GM18511 (cell line): ENCODE measurements at regions not wholly inside any gene's neighbourhood (a gene's known extent, or its start where the extent isn't known, plus 50 kb on each side); places are given as distances from the start of the nearest gene placed in this dataset.

Experiments used
- ATAC-seq: cut with Tn5 transposase; IDR thresholded peaks from one replicate; pipeline ENCODE4 v1.9.1; 2021; ENCODE audit warnings: mild to moderate bottlenecking, moderate library complexity; ENCODE audit not compliant: unreplicated experiment

DNA sequence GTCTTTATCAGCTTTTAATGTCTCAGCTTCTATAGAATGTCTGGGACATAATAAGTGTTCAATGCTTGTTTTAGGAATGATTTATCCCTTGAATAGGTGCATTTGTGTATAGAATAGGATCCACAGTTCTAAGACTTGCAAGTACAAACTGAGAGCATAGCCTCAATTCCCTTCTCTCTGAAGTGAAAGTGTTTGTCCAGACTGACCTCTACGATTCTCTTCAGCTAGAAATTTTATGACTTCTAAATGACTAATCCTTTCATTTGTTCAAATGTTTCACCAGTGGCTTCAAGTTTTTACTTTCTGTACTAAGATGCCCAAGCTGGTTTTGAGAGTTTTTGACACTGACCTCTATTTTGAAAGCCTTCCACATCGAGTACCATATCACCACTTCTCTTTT lies 608.2 kb upstream of the ADGRL4 start:
- ATAC-seq: peak; percentile 74

DNA sequence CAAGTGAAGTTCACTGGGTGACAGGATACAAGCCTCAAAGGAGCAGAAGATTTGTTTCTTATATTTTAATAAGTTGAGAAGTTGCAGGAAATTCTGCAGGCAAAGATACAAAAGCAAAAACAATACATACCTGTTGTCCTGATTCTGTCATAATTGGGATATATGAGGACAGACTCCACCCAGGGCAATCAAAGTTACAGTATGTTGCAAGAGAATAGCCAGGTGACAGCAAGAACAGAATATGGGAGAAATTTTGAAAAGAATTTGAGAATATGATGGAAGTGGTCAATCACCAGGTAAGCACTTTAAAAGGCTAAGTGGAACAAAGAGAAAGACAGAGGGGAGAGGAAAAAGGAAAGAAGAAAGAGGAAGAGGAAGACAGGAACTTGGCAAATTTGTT lies 607.6 kb upstream of the ADGRL4 start:
- ATAC-seq: no peak

DNA sequence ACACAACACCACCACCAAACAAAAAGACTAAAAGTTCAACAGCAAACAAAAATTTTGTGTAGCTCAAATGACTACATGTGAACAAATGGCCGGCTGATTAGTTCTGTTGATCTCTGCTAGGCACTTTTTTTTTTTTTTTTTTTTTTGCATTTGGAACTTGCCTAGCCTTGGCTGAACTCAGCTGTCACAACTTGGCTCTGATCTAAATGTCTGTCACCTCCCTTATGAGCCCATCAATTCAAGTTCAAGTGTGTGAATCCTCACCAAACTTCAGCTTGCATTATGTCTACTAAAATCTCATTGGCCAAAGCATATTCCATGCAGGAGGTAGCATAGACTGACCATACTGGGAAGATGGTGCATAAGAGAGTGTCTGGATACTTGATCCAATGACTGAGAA lies 606.5 kb upstream of the ADGRL4 start:
- no peak for ATAC-seq

DNA sequence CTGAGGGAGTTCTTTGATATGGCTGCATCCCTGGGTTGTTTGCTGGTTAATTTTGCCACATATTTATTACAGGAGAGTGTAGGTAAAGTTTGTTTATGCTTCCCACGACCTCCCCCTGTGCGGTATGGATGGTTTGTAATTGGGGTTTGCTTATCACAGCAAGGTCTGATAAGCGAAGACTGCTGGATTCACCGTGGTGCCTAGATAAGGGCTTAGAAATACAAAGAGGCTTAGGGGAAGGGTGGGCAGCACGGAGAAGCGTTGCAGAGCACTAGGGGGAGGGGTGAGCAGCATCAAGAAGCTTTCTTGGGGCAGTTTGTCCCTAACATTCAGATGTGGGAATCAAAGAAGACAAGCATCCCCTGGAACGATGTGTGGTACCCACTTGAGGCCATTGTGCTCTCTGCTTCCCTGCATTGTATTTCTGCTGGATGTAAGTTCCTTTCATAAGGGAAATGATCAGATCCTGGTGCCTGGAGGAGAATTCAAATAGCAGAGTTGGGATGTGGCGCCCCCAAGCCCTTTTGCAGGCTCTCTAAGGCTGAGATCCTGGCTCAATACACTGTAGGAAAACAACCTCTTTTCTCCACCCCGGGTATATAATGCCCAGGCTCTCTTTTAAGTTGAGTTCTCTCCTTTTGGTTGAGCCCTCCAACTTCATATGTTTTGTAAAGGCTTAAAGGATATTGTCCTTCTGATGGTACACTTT lies 598.1 kb upstream of the ADGRL4 start:
- ATAC-seq: no peak

DNA sequence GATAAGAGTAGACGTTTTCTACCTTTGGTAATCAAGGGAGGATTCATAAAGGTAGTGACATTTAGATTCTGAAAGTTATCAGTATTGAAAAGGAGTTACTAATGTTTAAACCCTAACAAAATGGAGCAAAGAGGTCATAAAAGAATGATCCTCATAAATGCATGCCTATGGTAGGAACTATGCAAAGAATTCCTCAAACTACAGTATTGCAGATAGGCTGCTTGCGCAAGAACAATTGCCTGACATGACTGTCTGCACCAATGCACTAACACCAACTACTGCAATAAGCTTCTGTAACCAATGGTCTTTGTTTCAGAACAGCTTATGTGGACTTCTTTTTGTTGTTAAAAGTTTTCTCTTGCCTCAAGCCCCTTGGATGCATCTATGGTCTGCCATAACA lies 597.3 kb upstream of the ADGRL4 start:
- ATAC-seq: no peak

DNA sequence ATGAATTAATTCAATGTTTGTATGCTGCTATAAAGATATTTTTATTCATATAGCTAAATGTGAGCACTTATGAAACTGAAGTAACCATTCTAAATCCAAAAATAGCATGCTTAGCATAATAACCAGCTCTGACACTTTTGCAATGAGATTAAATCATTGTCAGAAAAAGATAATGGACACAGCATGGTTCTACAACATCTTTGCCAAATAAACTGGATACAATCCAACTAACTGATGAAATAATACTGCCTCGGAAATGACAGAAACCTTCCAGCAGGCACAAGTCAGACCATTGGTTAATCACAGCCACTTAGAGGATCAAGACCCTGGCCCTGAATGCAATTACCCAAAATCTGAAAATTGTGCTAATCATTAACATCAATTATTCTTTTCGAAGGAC lies 592.7 kb upstream of the ADGRL4 start:
- no peak for ATAC-seq

DNA sequence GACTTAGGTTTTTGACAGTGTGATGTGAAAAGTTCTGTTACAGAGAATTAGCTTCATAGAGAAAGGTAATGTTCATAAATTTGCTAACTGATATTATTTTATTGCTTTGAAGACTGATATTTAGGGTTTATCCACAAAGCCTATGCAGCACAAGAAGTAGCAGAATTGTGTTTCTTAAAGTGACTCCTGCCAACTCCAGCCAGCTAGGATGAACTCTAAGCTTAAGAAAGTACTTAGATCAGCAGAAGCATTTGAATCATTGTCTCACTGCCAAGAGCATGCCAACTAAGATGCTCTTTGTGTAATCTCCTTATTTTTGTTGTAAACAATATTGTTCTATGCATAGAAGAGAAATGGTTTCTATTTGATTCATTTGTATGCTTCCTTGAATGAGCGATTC lies 589.4 kb upstream of the ADGRL4 start:
- no peak for ATAC-seq

DNA sequence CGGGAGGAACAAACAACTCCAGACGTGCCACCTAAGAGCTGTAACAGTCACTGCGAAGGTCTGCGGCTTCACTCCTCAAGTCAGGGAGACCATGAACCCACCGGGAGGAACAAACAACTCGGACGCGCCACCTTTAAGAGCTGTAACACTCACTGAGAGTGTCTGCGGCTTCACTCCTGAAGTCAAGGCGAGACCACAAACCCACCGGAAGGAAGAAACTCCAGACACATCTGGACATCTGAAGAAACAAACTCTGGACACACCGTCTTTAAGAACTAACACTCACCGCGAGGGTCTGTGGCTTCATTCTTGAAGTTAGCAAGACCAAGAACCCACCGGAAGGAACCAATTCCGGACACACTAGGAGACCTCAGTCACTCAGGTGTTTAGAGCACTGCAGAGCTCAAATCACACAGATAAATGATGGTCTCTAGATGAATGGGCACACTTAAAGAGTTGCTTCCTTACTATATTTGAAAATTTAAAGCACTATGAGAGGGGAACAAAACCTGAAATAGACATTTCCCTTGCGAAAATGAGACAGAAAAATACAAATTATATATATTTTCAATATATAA lies 587.7 kb upstream of the ADGRL4 start:
- no peak for ATAC-seq

DNA sequence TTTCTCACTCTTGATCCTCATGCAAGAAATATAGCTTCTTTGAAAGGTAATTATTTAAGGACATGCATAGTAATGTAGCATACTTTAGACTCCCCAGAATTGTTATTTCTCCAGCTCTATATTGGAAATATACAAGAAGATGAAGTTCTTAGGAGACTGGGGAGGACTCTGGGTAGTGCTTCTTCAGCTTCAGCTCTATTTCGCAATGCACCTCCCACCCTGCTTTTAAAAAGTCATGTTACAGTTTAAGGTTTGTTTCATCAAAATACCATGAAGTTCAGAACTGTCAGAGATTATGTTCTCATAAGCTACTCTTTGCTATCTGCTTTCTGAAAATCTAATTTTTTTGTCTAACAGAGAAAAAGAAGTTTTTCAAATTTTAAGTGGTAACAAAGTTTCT lies 586.2 kb upstream of the ADGRL4 start:
- no peak for ATAC-seq

DNA sequence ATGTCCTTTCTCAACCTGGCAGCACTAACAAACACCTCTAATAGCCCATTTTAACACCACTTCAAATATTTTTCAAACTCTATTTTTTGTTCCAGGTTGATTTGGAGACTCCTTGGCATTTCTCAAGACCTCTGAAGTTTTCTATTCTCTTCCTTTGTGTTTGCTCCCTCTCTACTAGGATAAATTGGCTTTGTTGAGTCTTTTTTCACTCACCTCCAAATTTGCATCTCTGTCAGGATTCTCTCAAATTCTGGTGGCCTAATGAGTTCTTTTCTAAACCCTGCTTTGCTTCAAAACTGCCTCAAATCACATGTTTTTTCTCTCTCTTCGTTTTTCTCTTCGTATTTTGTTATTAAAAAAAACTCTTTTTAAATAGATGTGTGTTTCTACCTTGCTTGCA lies 582.2 kb upstream of the ADGRL4 start:
- no peak for ATAC-seq

DNA sequence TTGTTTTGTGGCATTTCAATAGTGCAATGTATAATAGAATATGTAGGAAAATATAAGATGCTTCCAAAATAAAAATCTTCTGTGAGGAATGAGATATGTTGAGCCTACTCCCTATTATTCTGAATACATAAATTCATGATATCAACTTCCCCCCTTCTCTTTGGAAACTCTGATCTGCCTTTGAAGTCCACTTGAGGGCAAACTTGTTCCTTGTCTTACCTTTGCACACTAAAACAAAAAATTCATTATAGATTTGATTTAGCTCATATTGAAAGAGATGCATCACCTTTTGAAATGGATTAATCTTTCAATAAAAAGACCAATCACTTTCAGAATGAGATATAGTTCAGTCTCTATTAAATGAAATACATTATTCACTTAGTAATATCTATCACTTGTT lies 580.7 kb upstream of the ADGRL4 start:
- no peak for ATAC-seq

DNA sequence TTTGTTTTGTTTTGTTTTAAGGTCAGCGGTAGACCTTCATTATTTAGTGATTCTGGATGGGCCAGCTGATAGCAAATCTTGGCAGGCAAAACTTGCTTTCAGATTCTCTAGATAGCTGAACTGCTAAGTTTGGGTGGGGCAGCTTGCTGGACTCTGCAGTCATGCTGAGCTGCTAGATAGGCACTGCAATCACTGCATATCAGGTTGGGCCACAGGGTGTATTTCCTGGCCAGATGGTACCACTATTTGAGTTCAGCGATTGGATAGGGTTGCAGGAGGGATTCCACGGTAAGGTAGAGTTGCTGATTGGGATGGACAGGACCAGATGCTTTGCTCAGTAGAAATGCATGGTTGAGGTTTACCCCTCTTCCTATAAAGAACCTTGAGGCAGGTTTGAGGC lies 579.3 kb upstream of the ADGRL4 start:
- no peak for ATAC-seq

DNA sequence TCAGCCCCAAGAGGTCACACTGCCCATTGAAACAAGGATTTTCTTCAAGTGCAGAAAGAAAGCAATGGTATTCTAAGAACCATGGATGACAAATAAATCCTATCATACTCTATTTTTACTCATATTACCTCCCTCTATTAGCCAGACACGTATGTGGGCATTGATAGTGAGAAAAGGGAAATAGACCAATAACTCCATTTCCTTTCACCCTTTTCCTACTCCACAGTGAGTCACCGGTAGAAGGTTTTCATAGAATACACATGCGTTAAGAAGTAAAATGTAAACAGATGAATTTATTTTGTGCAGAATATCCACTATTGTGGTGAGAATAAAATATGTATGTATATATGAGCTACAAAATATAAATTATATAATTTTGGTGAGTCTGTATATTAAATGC lies 568.9 kb upstream of the ADGRL4 start:
- ATAC-seq: no peak

DNA sequence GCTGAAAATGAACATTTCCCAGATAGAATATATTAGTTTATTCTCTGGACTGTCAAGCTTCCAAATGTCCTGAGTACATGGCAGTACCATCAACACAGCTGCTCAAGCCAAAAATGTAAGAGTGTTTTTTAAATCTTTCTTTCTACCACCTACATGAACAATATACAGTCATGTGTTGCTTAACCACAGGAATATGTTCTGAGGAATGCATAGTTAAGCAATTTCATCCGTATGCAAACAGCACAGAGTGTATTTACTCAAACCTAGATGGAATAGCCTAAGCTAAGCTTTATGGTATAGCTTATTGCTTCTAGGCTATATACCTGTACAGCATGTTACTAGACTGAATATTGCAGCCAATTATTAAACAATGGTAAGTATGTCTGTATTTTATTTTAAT lies 561.9 kb upstream of the ADGRL4 start:
- ATAC-seq: no peak

DNA sequence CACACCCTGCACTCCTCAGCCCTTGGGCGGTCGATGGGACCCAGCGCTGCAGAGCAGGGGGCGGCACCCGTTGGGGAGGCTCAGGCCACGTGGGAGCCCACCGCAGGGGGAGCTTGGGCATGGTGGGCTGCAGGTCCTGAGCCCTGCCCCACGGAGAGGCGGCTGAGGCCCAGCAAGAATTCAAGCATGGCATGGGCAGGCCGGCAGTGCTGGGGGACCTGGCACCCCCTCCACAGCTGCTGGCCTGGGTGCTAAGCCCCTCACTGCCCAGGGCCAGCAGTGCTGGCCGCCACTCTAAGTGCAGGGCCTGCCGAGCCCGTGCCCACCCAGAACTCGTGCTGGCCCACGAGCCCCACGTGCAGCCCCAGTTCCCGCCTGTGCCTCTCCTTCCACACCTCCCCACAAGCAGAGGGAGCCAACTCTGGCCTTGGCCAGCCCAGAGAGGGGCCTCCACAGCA lies 555.0 kb upstream of the ADGRL4 start:
- ATAC-seq: no peak

DNA sequence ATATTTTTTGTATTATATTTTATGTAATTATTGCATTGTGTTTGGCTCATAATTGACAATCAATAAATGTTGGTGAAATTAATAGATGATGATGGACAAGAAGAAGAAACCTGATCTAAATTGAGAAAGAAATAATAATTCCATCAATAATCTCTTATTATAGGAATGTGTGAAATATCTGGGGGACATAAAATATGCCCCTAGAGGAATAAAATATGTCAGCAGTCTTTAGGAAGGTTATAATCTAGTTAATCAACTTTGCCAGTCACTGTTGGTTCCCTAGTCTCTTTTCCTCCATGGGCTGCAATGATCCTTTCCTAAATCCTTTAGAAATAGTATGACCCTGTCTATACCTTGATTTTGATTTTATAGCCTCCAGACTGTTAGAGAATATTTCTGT lies 549.7 kb upstream of the ADGRL4 start:
- no peak for ATAC-seq

DNA sequence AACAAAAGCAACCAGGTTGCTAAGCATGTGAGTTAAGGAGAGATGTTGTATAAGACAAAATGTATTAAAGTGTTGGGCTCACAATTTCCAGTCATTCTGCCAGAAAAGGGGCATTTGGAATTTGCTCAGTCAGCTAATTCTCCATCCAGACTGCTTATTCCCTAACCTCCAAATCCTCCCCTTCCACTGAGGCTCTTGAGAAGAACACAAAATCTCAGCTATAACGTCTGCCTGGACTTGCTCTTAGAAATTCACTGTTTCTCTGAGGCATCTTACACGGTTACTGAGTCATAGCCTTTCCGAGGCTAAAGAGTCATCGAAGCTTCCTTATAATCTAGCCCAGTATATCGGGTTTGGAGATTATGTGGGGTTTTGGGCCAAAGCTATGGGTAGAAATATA lies 548.2 kb upstream of the ADGRL4 start:
- no peak for ATAC-seq

DNA sequence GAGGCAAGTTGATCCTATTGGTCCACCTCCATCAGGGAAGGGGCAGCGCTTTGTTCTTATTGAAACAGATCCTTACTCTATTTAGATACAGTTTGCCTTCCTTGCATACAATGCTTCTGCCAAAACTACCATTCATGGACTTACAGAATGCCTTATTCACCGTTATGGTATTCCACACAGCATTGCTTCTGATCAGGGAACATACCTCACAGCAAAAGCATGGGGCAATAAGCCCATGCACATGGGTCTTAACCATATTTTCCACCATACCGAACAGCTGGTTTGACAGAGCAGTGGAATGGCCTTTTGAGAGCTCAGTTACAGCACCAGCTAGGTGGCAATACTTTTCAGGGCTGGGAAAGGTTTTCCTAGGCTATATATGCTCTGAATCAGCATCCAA lies 544.8 kb upstream of the ADGRL4 start:
- ATAC-seq: no peak

DNA sequence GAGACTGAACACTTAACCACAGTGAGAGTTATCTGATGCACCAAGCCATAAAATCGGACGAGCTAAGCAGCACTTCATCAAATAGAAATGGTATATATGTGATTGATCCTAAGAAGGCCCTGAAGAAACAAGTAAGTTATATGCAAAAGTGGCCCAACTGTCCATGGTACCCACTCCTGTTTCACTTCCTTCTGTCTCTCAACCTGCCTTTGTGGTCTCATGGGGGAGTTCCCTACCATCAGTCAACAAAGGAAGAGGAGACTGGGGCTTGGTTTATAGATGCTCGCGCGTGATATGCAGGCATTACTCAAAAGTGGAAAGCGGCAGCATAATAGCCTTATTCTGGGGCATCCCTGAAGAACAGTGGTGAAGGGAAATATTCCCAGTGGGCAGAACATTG lies 543.9 kb upstream of the ADGRL4 start:
- ATAC-seq: no peak

DNA sequence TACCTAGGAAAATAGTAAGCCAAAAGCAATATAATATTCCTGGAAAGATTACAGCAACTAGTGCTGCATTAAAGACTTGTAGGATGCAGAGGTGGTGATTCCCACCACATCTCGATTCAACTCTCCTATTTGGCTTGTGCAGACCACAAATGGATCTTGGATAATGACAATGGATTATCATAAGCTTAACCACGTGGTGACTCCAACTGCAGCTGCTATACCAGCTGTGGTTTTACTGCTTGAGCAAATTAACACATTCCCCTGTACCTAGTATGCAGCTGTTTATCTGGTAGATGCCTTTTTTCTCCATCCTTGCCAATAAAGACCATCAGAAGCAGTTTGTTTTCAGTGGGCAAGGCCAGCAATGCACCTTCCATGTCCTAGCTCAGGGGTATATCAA lies 542.7 kb upstream of the ADGRL4 start:
- ATAC-seq: no peak

DNA sequence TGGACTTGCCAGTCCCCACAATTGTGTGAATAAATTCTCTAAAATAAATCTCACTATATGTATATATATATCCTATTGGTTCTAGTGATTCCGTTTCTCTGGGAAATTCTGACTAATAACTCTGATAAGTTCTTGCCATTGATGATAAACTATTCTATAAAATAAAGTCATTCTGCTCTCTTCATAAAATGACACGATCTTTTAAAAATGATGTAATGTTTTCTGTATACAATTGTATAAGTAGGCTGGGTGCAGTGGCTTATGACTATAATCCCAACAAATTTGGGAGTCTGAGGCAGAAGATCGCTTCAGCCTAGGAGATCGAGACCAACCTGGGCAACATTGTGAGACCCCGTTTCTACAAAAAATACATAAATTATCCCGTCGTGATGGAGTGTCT lies 541.0 kb upstream of the ADGRL4 start:
- no peak for ATAC-seq

DNA sequence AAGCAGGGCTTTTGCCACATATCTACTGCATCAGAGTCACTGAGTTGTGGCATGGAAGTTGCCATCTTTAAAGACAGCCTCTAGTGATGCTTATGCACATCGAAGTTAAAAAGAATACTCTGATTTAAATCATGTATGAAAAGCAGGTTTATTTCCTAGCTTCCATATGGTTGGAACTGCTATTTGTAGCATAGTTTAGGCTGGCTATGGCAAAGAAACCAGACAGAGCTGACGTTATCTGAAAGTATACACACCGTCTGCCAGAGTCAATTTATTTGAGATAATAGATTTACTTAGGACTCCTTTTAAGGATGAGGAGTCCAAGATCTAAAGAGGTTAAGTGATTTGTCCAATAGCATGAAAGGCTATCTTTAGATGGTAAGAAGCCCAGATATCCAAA lies 536.9 kb upstream of the ADGRL4 start:
- no peak for ATAC-seq

DNA sequence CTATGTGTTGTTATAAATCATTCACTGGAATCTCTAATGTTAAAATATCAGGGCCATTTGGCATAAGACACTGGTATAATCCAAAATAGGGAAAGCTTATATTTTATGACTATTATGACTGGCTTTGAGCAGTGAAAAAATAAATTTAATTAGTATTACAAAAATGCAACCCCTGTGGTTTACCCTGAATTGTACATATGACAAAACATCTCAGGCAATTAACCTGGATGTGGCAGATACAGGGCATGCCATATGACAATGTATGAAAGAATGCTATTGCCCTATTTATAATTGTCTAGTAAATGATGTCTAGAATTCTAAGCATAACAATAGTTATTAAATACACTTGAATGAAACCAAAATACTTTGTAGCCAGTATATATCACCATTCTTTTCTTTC lies 532.5 kb upstream of the ADGRL4 start:
- ATAC-seq: no peak
